T-cell (primary cell): ENCODE measurements at regions not wholly inside any gene's neighbourhood (a gene's known extent, or its start where the extent isn't known, plus 50 kb on each side); places are given as distances from the start of the nearest gene placed in this dataset.

Source experiments
- ATAC-seq, 4 experiments: fragments of 200-7000 bp in 3 of 4; fragments of 150-1000 bp in 1 of 4; cut with Tn5 transposase; replicated peaks in 1 of 4; 1 replicate in 3 of 4; 2 replicates in 1 of 4; pipeline ENCODE4 v1.10.0; 2021; ENCODE audit warnings: moderate library complexity in 3 of 4, mild to moderate bottlenecking in 2 of 4, moderate number of reproducible peaks in 1 of 4
- CTCF ChIA-PET, 2 donors: fragments of 300-600 bp; sonication (Branson Sonifier 250); formaldehyde crosslinking; loops; one replicate each; lab custom pipeline; 2022; ENCODE audit warnings: antibody characterized with exemption in 2 of 2; lab: Charles Lee
- POLR2A ChIA-PET, 2 donors: fragments of 300-600 bp; sonication (Branson Sonifier 250); formaldehyde crosslinking; loops; one replicate each; lab custom pipeline; 2022; ENCODE audit warnings: antibody characterized with exemption in 2 of 2; lab: Charles Lee
- DNase-seq, 35 experiments: peaks; one replicate each; pipeline versions ENCODE4 v3.0.0 to v3.0.0-alpha.2; 2013 to 2023
- H3K27ac ChIP-seq: one replicate; pipeline ENCODE4 v1.5.1; 2013; ENCODE audit warnings: low read length
- H3K27me3 ChIP-seq, 2 experiments: replicated peaks in 1 of 2; 1 replicate in 1 of 2; 2 replicates in 1 of 2; pipeline versions ENCODE4 v1.6.1 to v1.7.0; 2013; ENCODE audit warnings: low read length in 1 of 2, mixed read lengths in 1 of 2; ENCODE audit not compliant: control insufficient read depth in 2 of 2, insufficient read depth in 2 of 2; ENCODE audit errors: extremely low read depth in 1 of 2
- H3K36me3 ChIP-seq, 2 donors: 1 replicate in 1 of 2; 2 replicates in 1 of 2; pipeline versions ENCODE4 v1.6.1 to v1.7.0; 2013; ENCODE audit warnings: low read length in 1 of 2; ENCODE audit not compliant: control insufficient read depth in 2 of 2, insufficient read depth in 1 of 2; ENCODE audit errors: extremely low read depth in 1 of 2
- H3K4me1 ChIP-seq, 2 experiments: 1 replicate in 1 of 2; 2 replicates in 1 of 2; pipeline versions ENCODE4 v1.6.1 to v1.7.0; 2013; ENCODE audit warnings: low read length in 2 of 2, mixed read lengths in 1 of 2; ENCODE audit not compliant: insufficient read depth in 2 of 2, control insufficient read depth in 1 of 2; ENCODE audit errors: extremely low read depth in 1 of 2
- H3K4me3 ChIP-seq, 2 donors: 1 replicate in 1 of 2; 2 replicates in 1 of 2; pipeline versions ENCODE4 v1.5.1 to v1.7.0; 2013; ENCODE audit warnings: mild to moderate bottlenecking in 2 of 2, low read length in 1 of 2, moderate library complexity in 1 of 2; ENCODE audit not compliant: control insufficient read depth in 1 of 2; ENCODE audit errors: extremely low read depth in 1 of 2
- H3K9me3 ChIP-seq: 2 replicates; pipeline ENCODE4 v1.7.0; 2013
- H3K27ac Mint-ChIP-seq, 2 donors: one replicate each; pipeline ENCODE4 v1.8.0; 2020 to 2021; ENCODE audit warnings: mild to moderate bottlenecking in 2 of 2, mixed read lengths in 2 of 2
- H3K27me3 Mint-ChIP-seq, 2 donors: one replicate each; pipeline ENCODE4 v1.8.0; 2021 to 2022; ENCODE audit warnings: mixed read lengths in 2 of 2
- H3K36me3 Mint-ChIP-seq: one replicate; pipeline ENCODE4 v1.8.0; 2021; ENCODE audit warnings: mixed read lengths
- H3K4me1 Mint-ChIP-seq, 3 donors: one replicate each; pipeline ENCODE4 v1.8.0; 2020 to 2022; ENCODE audit warnings: mixed read lengths in 3 of 3, mild to moderate bottlenecking in 1 of 3
- H3K4me3 Mint-ChIP-seq, 3 donors: one replicate each; pipeline ENCODE4 v1.8.0; 2020 to 2022; ENCODE audit warnings: mild to moderate bottlenecking in 3 of 3, mixed read lengths in 3 of 3, moderate library complexity in 3 of 3
- H3K9me3 Mint-ChIP-seq, 3 donors: one replicate each; pipeline ENCODE4 v1.8.0; 2020 to 2022; ENCODE audit warnings: mixed read lengths in 3 of 3
- WGBS: methylation state at CpG from one replicate; pipeline ENCODE4 v1.1.5; 2013; ENCODE audit warnings: missing lambda C conversion rate; ENCODE audit not compliant: insufficient coverage; 5-methylcytosine and 5-hydroxymethylcytosine counted together

DNA sequence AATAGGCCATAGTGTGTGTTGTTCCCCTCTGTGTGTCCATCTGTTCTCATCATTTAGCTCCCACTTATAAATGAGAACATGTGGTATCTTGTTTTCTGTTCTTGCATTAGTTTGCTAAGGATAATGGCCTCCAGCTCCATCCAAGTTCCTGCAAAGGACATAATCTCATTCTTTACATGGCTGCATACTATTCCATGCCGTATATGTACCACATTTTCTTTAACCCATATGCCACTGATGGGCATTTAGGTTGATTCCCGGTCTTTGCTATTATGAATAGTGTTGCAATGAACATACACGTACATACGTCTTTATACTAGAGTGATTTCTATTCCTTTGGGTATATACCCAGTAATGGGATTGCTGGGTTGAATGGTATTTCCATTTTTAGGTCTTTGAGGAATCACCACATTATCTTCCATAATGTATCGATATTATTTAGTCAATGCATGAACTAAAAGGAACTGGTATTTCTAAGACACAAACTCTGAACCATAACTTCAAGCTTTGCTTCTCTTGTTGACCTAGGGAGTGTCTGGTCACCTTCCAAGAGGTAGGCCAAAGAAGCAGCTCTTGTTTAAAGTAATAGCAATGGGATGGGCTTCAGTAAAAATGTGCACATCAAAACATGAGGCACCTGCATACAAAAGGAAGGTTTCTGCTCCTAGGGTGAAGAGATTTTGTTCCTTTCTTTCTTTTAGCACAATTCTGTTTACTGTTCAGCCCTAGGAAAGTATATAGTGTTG lies 343.0 kb upstream of the ARID1B start:
- no peak overlapping the region for H3K27ac ChIP-seq
- no peaks in the 10 kb centered on the region for H3K36me3 Mint-ChIP-seq
- no peak overlapping the region for H3K4me3 ChIP-seq
- DNase-seq, result no peak
- H3K27ac Mint-ChIP-seq, result no peak overlapping the region
- ATAC-seq, result no peak
- peaks cover 0 to 3% of the 10 kb centered on the region in 2 experiments for H3K27me3 ChIP-seq
- no peaks in the 10 kb centered on the region for H3K9me3 ChIP-seq
- no peak overlapping the region for H3K4me3 Mint-ChIP-seq
- peaks cover 0 to 6% (median 0%) of the 10 kb centered on the region in 3 donors for H3K9me3 Mint-ChIP-seq
- H3K4me1 ChIP-seq, result no peaks in the 10 kb centered on the region
- no peaks in the 10 kb centered on the region for H3K36me3 ChIP-seq
- CTCF ChIA-PET, result no interaction called here
- no peaks in the 10 kb centered on the region for H3K27me3 Mint-ChIP-seq
- 100% methylated on average over 1 of the region's 5 CpGs for WGBS
- POLR2A ChIA-PET, result no interaction called here
- H3K4me1 Mint-ChIP-seq, result no peaks in the 10 kb centered on the region

DNA sequence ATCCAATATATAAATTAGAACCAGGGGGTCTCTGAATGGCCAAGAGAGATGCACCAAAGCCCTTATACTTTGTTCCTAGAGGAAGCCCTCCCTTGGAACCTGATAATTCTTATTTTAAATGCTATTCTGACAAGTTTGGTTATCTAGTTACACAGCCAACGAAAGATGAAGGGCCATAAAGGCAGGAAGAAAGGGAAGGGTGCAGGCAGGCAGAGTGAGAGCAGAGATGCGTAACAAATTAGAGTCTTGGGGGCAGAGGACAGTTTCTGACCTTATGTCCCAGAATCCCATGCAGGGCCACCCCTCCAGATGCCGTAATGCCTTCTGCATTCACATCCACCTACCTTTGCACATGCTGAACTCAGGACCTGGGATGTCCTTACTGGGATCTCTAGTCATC lies 344.6 kb upstream of the ARID1B start:
- H3K36me3 ChIP-seq, result no peaks in the 10 kb centered on the region
- no peak overlapping the region for H3K27ac ChIP-seq
- Mint-ChIP-seq H3K27ac (no peak overlapping the region), H3K36me3 (no peaks in the 10 kb centered on the region), H3K4me1 (no peaks in the 10 kb centered on the region), H3K9me3 (peaks cover 0 to 6% (median 0%) of the 10 kb centered on the region in 3 donors), H3K4me3 (no peak overlapping the region), H3K27me3 (no peaks in the 10 kb centered on the region)
- H3K27me3 ChIP-seq, result peaks cover 0 to 3% of the 10 kb centered on the region in 2 experiments
- no peaks in the 10 kb centered on the region for H3K4me1 ChIP-seq
- CTCF ChIA-PET, result no interaction called here
- H3K4me3 ChIP-seq, result no peak overlapping the region
- no peaks in the 10 kb centered on the region for H3K9me3 ChIP-seq
- DNase-seq (no peak), ATAC-seq (no peak)
- POLR2A ChIA-PET, result no interaction called here
- no CpG with 5 or more reads among the region's 3 CpGs for WGBS

DNA sequence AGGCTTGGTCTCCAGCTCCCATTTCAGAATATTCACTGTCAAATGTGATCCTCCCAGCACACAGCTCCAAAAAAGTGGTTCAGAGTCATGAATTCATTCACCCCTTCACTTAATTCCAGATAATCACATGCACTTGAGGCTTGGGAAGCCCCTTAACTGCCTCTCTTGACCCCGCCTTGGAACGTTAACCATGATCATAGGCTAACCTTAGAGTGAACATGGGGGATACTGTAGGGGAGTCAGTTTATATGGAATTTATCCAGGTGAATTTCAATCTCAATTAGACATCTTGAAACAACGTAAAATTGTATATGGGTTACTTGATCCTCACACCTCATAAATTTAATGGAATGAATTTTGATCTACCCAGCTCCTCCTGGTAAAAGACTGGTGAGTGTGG lies 346.8 kb upstream of the ARID1B start:
- no peaks in the 10 kb centered on the region for H3K36me3 ChIP-seq
- peaks cover 0 to 6% (median 0%) of the 10 kb centered on the region in 3 donors for H3K9me3 Mint-ChIP-seq
- no peaks in the 10 kb centered on the region for H3K4me1 ChIP-seq
- DNase-seq, result no peak
- no peaks in the 10 kb centered on the region for H3K36me3 Mint-ChIP-seq
- H3K4me1 Mint-ChIP-seq, result peaks cover 0 to 5% (median 0%) of the 10 kb centered on the region in 3 donors
- H3K9me3 ChIP-seq, result no peaks in the 10 kb centered on the region
- ATAC-seq, result no peak
- no peaks in the 10 kb centered on the region for H3K27me3 ChIP-seq
- H3K27ac Mint-ChIP-seq, result no peak overlapping the region
- H3K27ac ChIP-seq, result no peak overlapping the region
- no CpG with 5 or more reads among the region's 3 CpGs for WGBS
- no peak overlapping the region for H3K4me3 Mint-ChIP-seq
- ChIA-PET POLR2A (no interaction called here), CTCF (no interaction called here)
- H3K27me3 Mint-ChIP-seq, result no peaks in the 10 kb centered on the region
- H3K4me3 ChIP-seq, result no peak overlapping the region

DNA sequence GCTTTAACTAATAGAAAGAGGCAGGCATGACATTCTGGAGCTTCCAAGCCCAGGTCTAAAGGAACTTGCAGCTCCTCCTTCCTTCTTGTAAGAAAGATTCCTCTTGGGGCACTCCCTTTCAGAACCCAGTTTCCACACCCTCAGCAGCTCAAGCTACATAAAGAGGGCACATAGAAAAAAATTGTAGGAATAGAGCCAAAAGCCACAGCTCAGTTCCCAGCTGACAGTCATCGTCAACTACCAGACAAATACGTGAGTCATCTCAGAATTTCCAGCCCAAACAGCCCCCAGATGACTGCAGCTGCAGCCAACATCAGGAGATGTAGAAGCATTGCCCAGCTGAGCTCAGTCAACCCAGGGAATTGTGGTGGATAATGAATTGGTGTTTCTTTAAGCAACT lies 349.8 kb upstream of the ARID1B start:
- Histone ChIP-seq H3K9me3 (no peaks in the 10 kb centered on the region), H3K4me1 (peaks cover 17 to 23% of the 10 kb centered on the region in 2 experiments), H3K27me3 (no peaks in the 10 kb centered on the region), H3K36me3 (no peaks in the 10 kb centered on the region), H3K27ac (no peak overlapping the region), H3K4me3 (no peak overlapping the region)
- CTCF ChIA-PET, result interaction anchor here in 1 of 2 donors (0.6 kb wide), 1 partner anchor 15 kb away, joined by 3 read pairs; no protein-coding TSS in a partner anchor
- Mint-ChIP-seq H3K4me1 (peaks cover 29 to 34% (median 29%) of the 10 kb centered on the region in 3 donors), H3K36me3 (no peaks in the 10 kb centered on the region), H3K4me3 (no peak overlapping the region), H3K27me3 (no peaks in the 10 kb centered on the region), H3K9me3 (no peaks in the 10 kb centered on the region), H3K27ac (no peak overlapping the region)
- no peak for DNase-seq
- no peak for ATAC-seq
- 27% methylated on average over 2 of the region's 2 CpGs for WGBS
- POLR2A ChIA-PET, result interaction anchor here in 1 of 2 donors (0.6 kb wide), 1 partner anchor 257 kb away, joined by 3 read pairs; no protein-coding TSS in a partner anchor

DNA sequence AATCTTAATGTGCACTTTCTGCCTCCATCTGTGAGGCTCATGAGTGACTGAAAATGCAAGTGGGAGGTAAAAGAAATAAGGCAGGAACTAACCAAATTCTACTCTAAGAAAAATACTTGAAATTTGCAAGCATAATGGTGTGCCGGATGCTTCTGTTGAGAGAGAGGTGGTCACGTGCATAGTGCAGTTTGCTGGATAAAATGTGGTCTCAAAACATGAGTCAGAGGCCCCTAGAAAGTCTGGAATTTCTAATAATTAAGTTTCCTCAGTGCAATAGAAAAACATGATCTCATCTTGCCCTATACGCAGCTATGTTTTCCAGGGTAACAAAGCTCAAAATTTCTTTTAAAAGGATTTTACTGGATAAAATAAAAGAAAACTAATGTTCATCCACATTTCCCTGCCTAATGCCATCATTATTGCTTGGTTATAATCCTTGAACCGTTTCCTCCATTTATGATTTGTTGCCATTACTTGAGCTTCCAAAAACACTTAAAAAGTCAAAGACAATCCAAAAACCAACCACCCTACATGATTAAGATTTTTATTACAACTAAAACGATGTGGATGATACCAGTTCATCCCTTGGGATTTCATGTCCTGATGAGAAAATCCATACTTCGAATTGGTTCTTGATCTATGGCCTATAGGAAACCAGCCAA lies 351.7 kb upstream of the ARID1B start:
- Histone ChIP-seq H3K27ac (no peak overlapping the region), H3K4me1 (peaks cover 17 to 23% of the 10 kb centered on the region in 2 experiments), H3K27me3 (no peaks in the 10 kb centered on the region), H3K36me3 (no peaks in the 10 kb centered on the region), H3K9me3 (no peaks in the 10 kb centered on the region), H3K4me3 (no peak overlapping the region)
- H3K36me3 Mint-ChIP-seq, result no peaks in the 10 kb centered on the region
- H3K4me1 Mint-ChIP-seq, result peaks cover 37 to 39% (median 39%) of the 10 kb centered on the region in 3 donors
- ChIA-PET POLR2A (no interaction called here), CTCF (no interaction called here)
- no peak overlapping the region for H3K4me3 Mint-ChIP-seq
- no peaks in the 10 kb centered on the region for H3K9me3 Mint-ChIP-seq
- no peak overlapping the region for H3K27ac Mint-ChIP-seq
- no peak for DNase-seq
- 80% methylated on average over 1 of the region's 6 CpGs for WGBS
- no peaks in the 10 kb centered on the region for H3K27me3 Mint-ChIP-seq
- ATAC-seq, result no peak

DNA sequence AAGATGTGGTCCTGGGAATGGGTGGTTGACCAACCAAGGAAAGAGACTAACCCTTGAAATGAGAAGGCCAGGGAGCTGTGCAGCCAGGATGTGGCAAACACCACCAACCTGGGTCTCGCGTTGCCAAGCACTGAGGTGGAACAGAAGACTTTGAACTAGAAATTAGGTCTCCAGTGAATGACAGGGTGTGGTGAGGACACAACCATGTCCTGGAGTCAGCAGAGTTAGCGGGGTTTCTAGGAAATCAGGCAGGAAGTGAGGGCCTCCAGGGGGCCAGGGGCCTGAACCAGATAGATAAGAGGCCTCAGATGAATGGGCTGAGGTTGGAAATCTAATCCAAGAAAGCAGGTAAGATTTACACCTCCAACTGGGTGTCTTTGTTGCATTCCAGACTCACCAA lies 353.3 kb upstream of the ARID1B start:
- Mint-ChIP-seq H3K27ac (peak overlapping the region; percentile 75 to 79), H3K36me3 (no peaks in the 10 kb centered on the region), H3K4me1 (peaks cover 37 to 39% (median 39%) of the 10 kb centered on the region in 3 donors), H3K27me3 (no peaks in the 10 kb centered on the region), H3K9me3 (no peaks in the 10 kb centered on the region), H3K4me3 (peak overlapping the region; percentile 2 to 57 (median 7))
- H3K4me1 ChIP-seq, result peaks cover 17 to 23% of the 10 kb centered on the region in 2 experiments
- CTCF ChIA-PET, result no interaction called here
- no peaks in the 10 kb centered on the region for H3K9me3 ChIP-seq
- ATAC-seq, result peak; percentile 50 to 81 (median 76)
- POLR2A ChIA-PET, result interaction anchor here in 1 of 2 donors (0.6 kb wide), 1 partner anchor 28 kb away, joined by 3 read pairs; no protein-coding TSS in a partner anchor
- no peaks in the 10 kb centered on the region for H3K36me3 ChIP-seq
- 0% methylated on average over 2 of the region's 3 CpGs for WGBS
- DNase-seq, result peak in 22 of 35 experiments; percentile 0 to 31 (median 6)
- no peaks in the 10 kb centered on the region for H3K27me3 ChIP-seq
- peak overlapping the region; percentile 3 for H3K27ac ChIP-seq
- no peak overlapping the region for H3K4me3 ChIP-seq
